ENCODE measurements at regions not wholly inside any gene's neighbourhood (a gene's known extent, or its start where the extent isn't known, plus 50 kb on each side); places are given as distances from the start of the nearest gene placed in this dataset.
"Not testable (repeated sequence)": the region's sequence is repeated elsewhere in the genome, so short reads cannot be mapped to it uniquely, and the experiment has no call there.

DNA sequence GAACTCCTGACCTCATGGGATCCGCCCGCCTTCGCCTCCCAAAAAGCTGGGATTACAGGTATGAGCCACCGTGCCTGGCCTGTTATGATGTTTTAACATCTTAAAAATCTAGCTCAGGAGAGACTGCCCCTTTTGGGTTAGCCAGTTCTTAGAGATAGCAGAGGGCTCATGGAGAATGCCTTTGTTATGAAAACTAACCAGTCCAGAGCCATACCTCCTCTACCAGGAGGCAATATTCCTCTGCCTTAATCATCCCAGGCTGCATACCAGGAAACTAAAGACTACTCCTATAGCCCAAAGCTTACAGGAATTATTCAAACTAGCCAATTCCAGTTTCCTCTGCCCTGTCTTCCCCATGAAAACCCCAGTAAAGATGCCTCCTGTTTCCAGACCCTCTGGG is 96.0 kb upstream of the MDM1 start:
- DNase-seq = no peak

DNA sequence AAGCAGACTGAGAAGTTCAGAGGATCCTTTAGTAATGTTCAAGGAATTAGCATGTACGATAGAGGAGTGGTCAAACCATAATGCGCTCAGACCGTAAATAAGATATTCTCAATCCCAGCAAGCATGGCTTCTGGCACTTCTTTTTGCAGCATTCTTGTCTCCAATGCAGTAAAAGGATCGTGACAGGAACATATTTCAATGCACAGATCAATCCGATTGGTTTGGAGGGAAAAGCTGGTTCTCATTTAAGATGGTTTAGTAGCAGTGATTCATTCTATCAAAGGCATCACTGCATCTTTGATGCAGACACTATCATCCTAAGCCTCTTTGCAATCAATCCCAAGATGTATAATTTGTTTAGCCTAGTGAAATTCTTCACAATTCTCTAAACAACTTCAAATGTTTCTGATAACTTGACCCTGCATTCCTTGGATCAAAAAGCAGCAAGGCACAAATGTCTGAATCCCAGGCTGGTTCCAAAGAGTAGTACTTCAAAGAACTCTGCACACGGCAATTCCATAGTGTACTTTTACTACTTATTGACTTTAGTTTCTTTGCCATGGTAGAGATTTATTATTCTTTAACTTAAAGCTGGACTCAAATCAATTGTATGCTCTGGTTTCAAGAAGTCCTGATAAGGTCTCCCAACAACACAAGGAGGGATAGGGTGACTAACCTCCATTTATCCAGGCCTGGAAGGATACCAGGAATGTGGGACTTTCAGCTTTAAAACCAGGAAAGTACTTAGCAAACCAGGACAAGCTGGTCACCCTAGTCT is 96.8 kb upstream of the MDM1 start:
- no peak for DNase-seq

DNA sequence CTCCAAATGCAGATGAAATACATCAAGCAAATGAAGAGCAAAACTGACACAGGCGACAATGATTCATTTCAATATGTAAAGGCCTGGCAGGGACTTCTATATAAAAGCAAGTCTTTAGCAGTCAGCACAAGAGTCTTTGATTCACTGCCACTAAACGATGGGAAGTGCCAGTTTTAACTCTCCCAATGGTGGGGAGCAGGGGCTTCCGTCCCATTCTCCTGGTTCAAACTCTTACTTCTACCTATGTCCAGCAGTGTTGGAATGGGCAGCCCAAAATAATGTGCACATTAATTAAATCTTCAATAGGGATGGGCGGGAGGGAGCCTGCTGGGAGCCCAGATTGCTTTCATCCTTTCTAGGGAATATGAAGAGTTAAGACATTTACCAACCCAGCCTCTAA is 97.5 kb upstream of the MDM1 start:
- no peak for DNase-seq

DNA sequence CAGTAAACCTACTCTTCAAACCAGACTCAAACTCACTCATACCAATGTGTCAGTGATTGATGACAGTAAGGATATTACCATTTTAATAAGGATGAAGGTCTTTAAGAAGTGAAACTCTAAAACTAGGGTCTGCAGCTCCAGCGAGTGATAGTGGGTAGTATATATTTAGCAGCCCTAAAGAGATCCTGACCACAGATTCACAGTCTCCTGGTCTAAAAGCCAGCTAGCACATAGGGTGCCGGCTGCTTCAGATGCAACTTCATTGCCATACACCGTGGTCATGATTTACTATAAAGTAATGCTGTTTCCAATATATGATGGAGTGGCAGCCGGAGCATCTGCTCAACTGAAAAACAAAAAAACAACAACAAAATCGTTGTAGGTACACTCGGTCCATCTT is 99.6 kb upstream of the MDM1 start:
- DNase-seq = no peak

DNA sequence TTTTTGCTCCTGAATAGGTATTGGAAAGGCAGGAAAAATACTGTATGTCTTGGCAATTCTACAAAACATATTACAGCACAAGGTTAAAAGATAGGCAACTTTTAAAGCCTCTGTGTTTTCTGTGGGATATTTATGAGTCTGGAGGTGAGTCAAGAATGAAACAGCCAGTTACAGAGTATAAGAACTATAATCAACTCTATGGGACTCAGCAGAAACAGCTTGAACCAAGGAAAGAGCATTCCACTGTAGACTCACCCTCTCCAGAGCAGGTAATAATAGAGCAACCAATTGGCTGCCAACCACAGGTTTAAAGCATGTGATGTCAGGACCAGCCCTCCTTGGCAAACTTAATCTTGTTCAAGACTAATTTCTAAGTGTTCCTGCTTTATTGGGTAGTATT is 100.5 kb upstream of the MDM1 start:
- DNase-seq = no peak

DNA sequence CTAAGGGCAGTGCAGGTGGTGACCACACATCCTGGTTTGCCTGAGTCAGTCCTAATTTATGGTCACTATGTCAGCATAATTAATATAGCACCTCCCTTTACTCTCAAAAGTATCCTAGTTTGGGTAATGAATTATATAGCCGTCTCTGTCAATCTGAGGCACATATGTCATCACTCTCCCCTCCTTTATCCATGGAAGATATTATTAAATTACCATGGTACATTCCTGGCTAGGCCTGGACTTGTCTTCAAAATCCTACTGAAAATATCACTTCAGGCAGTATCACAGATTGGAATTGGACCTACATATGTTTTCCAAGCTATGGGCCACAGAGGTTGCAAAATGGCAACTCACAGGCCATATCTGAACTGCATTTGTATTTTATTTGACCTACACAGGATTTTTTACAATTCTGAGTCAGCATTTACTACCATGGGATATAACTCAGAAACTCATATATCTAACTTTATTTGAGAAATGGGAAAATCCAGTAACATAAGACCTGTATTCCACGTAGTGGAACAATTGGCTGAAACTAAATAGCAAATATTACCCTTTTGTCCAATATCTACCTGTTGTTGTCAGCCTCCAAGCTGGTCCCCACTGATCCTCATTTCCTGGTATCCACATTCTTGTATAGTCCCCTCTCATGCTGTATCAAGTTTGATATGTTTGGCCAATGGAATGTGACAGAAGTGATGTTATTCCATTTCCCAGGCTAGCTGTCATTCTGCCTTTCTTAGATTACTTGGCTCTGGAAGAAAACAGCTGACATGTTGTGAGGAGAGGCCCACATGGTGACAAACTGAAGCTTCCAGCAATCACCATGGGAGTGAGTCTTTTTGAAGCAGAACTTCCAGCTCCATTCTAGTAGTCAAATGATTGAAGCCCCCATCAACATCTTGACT is 102.5 kb upstream of the MDM1 start:
- DNase-seq = no peak

DNA sequence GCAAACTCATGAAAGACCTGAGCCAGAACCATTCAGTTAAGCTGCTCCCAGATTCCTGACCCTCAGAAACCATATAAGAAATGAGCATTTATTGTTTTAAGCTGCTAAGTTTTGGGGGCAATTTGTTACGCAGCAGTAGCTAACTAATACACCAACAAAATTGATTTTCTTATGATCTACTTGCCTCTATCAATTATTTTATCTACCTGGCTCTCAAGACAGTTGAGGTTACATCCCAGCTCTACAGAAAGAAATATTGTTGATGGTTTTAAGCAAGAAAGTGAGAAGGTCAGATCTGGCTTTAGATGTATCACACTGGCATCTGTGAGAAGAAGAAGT is 103.1 kb upstream of the MDM1 start:
- no peak for DNase-seq

DNA sequence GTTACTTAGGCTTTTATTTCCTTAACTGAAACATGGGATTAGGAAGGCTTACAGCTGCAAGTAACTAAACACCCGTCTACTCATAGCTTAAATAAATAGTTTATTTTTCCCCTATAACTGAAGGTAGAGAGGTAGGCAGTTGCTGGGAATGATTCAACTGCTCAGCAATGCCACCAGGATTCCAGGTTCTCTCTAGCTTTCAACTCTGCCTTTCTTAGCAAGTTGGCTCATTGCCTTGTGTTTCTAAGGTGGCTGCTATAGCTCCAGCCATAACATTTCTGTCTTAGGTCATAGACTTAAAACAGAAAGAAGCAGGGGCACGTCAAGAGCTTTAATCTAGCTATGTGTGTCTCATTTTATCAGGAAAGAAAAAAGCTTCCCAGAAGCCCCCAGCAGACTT is 103.7 kb upstream of the MDM1 start:
- no peak for DNase-seq

DNA sequence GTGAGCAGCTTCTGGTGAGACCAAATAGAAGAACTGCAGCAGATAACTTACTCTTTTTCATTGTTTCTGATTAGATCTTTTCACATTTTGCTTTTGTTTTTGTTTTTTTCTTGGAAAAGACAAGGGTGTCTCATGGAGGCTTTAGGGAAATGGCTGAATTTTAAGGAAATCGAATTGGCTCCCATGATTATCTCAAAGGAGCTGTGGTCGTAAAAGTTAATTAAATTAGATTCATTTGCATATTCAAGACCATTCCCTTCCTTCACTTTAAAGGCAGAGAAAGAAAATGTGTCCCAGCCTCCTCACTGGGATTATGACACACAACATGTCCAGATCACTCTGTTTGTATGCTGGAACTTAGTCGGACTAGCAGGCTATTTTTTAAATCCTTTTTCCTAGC is 106.4 kb upstream of the MDM1 start:
- no peak for DNase-seq

DNA sequence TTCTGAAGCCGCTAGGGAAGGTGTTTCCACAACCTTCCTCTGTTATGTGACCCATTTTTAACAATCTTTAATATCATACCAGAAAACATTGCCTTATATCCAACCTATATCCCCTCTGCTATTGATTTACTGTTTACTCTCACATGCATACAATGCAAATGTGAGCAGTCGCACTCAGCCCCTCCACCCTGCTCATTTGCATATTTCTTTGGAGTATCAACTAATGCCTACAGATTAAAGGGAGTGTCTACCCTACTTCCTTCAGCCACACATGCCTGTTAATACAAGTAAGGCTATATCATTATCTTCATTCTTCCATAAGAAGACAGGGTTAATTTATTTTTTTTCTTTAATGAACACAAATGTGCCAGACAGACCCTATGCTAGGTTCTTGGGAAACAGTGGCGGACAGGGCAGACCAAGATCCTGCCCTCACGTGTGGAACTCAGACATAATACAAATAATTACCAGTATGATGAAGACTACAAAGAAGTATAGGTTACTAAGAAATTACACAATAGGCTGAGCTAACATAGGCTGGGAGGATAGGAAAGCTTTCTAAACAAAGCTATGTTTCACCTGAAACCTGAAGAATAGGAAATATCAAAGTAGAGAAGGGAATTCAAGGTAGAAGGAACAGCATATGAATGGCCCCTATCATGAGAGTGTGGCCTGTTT is 107.3 kb upstream of the MDM1 start:
- no peak for DNase-seq

DNA sequence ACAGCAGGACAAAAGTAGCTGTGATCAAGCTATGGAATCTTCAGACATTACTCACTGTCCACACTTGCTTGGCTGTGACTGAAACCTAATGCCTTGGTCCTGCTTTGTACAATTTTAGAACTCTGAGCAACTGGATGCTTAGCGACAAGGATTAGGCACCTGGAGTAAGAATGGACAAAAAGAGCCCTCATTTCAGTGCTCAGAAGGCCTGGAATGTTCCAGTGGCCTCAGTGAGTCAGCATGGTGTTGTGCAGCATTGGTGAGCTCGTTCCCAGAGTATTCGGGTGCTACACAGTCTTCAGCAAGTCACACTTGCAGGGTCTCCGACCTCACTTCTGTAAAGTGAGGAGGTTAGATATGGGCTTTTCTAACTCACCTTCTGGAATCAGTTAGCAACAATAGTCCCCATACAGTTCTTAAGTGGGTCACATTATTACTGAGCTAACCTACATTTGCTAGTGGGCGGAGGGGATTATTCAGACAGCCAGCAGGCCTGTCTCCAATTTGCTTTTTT is 108.0 kb upstream of the MDM1 start:
- no peak for DNase-seq

DNA sequence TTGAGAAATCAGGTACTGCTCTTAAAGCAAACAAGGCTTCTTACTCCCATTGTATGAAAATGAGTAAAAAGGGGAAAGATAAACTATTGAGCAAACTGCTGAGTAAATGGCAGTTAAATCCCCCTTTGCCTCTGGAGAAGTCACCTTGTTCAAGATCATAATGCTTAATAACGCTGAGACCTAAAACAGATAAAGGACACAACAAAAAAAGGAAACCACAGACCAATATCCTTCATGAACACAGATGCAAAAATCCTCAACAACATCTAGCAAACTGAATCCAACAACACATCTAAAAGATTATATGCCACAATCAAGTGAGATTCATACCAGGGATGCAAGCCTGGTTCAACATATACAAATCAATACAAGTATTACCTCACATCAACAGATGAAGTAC is 109.0 kb upstream of the MDM1 start:
- no peak for DNase-seq

DNA sequence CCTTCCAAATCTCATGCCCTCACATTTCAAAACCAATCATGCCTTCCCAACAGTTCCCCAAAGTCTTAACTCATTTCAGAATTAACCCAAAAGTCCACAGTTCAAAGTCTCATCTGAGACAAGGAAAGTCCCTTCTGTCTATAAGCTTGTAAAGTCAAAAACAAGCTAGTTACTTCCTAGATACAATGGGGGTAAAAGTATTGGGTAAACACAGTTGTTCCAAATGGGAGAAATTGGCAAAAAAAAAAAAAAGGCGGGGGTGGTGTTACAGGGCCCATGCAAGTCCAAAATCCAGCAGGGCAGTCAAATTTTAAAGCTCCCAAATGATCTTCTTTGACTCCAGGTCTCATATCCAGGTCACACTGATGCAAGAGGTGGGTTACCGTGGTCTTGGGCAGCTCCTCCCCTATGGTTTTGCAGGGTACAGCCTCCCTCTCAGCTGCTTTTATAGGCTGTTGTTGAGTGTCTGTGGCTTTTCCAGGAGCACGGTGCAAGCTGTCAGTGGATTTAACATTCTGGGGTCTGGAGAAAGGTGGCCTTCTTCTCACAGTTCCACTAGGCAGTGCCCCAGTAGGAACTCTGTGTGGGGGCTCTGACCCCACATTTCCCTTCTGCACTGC is 110.3 kb upstream of the MDM1 start:
- not testable (repeated sequence) for DNase-seq

DNA sequence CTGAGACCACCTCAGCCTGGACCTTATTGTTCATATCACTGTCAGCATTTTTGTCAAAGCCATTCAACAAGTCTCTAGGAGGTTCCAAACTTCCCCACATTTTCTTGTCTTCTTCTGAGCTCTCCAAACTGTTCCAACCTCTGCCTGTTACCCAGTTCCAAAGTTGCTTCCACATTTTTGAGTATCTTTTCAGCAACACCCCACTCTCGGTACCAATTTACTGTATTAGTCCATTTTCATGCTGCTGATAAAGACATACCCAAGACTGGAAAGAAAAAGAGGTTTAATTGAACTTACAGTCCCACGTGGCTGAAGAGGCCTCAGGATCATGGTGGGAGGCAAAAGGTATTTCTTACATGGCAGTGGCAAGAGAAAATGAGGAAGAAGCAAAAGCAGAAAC is 111.5 kb upstream of the MDM1 start:
- not testable (repeated sequence) for DNase-seq

DNA sequence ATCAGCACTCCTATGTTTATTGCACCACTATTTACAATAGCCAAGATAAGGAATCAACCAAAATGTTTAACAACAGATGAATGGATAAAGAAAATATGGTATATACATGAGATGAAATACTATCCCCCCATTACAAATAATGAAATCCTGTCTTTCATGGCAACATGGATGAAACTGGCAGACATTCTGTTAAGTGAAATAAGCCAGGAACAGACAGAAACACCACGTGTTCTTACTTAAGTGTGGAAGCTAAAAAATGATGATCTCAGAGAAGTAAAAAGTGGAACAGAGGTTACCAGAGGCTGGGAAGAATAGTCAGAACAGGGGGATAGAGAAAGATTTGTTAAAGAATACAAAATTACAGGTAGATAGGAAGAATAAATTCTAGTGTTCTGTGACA is 113.7 kb upstream of the MDM1 start:
- no peak for DNase-seq

DNA sequence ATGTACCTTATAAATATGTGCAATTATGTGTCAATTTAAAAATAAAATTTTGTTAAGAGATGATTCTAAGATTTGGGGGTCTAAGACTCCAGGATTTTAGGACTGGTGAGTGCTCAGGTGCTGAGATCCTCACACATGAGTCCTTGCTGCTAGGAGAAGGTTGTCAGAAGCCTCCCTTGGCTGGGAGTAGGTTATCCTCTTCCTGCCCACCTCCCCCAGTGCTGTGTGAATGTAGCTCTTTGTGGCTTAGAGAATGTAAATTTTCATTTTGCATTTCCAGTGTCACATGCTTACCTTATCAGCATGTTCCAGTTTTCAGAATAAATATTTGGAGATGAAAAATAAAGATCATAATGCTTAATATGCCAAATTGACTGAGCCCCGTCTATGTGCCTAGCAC is 114.2 kb upstream of the MDM1 start:
- no peak for DNase-seq

DNA sequence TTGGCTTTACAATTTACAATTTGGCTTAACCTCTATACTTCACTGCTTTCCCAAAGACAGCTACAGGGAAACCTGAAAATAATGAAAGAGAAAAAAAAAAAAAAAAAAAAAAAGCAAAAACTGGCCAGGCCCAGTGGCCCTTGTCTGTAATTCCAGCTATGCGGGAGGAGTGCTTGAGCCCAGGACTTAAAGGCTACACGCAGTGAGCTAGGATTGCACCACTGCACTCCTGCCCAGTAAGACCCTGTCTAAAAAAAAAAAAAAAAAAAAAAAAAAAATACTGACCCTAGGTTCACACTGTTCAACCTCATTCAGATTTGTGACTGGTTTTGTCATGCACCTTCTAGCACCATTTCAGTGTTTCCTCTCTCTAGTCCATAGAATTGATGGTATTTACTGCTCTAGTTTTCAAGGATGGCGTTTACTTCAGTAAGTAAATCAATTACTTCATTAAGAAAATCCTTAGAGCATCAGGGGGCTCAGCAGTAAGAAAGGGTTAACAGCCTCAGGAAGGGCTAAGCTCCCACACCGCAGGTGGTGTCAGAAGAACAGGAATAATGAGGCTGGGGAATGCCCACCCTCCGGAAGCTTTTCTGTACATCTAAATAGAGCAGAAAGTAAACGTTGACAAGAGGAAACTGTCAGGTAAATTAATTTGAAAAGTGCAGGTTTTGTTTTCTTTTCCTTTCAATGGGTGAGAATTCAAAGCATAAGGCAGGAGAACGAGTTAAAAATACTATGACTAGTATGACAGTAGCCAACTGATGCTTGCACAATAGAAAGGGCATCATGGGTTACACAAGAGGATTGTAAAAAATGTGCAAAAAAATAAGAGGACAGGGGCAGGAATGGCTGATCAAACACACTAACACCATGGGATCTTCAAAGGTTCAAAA is 115.0 kb upstream of the MDM1 start:
- no peak for DNase-seq

DNA sequence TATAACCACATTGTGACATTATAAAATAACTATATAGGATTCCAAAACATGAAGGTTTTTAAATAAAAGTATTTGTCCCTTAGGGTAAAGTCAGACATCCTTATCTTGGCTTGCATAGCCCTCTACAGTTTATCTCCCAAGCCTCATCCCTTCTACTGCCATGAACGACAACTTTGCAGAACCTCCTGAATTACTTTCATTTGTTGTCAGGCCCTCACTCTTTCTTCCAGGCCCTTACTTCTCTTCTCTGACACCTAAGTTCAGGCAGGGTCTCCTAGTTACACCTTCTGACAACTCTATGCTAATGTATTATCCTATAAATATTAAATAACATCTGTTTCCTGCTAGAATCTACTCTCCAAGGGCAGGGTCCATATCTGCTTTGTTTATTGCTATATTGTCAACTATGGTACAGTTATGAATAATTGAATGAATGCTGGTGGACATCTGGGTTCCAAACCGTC is 115.7 kb upstream of the MDM1 start:
- DNase-seq = no peak

DNA sequence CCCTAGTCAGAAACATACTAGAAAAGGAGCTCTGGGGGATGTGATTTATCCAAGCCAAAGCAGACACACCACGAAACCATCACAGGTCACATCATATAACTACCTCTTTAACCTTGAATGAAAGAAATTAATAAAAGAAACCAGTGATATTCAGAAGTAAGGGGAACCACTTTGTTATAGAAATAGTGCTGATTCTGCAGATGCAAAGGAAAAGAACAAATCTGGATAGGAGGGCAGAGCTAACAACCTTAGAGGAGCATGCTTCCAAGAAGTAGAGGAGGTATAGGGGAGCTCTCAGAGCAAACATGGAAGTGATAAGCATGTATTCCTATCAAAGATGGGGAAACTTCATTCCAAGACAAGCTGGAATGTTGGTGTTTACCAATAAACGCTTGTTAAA is 117.0 kb upstream of the MDM1 start:
- DNase-seq = no peak

DNA sequence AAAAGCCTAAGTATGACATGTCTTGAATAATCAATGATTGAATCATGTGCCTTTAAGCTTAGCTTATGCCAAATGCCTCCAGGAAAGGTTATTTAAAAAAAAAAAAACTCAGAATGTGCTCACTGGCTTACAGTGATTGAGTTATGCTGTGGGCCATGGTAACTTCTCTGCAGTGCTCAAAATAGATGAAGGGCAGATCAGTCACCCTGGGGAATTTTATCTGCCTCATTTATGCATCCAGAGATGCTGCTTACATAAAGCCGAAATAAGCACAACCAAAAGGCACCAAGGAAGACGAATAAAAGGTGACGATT is 118.7 kb upstream of the MDM1 start:
- DNase-seq = peak; percentile 28

DNA sequence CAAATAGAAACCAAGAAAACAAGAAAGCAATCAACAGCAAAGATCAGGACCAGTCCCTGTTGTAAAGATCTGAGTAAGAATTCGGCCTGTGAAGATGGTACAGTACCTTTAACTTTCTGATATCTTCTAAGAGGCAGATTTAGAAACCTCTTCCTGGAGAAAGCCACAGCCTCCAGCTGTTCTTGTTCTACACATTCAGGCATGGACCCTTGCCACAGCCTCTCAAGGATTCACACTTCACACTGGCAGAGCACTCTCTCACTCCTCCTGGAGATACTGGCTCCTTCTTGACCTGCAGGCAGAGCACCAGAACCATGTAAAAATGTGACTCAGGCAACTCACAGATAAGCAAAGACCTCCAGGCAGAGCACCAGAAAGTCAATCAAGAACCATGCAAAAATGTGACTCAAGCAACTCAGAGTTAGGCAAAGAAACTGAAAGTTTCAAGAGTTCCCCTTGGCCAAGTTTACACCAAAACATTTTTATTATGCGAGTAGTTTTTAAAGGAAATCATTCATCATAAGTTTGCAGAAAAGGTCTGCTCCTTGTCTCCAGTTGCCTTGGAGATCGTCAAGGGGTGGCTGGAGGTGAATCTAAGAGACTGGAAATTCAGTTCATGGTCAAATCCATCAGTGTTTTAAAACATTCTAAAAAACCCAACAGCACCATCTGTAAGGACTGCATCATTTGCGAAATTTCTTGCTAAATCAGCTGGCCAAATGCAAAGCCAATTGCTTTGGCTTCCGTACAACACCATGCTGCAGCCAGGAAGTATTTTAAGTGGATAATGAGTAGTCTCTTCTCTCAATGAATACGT is 119.3 kb upstream of the MDM1 start:
- DNase-seq = peak; percentile 34

Measured in activated naive CD4-positive, alpha-beta T cell treated with anti-CD3 and anti-CD28 coated beads, Interleukin-2, amount 50 U/mL, for 16 hours (primary cell).